K562 (cell line): ENCODE measurements at regions not wholly inside any gene's neighbourhood (a gene's known extent, or its start where the extent isn't known, plus 50 kb on each side); places are given as distances from the start of the nearest gene placed in this dataset.

Experiments used
- NFE2 ChIP-seq: IDR thresholded peaks from 2 replicates; pipeline ENCODE4 v1.6.1; 2014; ENCODE audit warnings: antibody characterized with exemption, low read depth
- ZFX ChIP-seq: sonication (generic); formaldehyde crosslinking; IDR thresholded peaks from 2 replicates; pipeline ENCODE4 v1.8.0; 2022; ENCODE audit warnings: mild to moderate bottlenecking, missing genetic modification reagents, moderate library complexity
- ZNF766 ChIP-seq: fragments of 200-800 bp; sonication (Bioruptor generic); conservative IDR thresholded peaks from 2 replicates; pipeline ENCODE4 v1.6.1; 2016; ENCODE audit warnings: missing genetic modification characterization, missing compliant biosample characterization
- TF ChIP-seq, protein P1 (sequence below): sonication (generic); formaldehyde crosslinking; IDR thresholded peaks from 2 replicates; pipeline ENCODE4 v1.8.0; 2022; ENCODE audit warnings: mild to moderate bottlenecking, missing genetic modification reagents
- TF ChIP-seq, protein P2 (sequence below): IDR thresholded peaks from 3 replicates; pipeline ENCODE4 v1.6.1; 2011; ENCODE audit warnings: borderline replicate concordance, mild to moderate bottlenecking, moderate library complexity; ENCODE audit not compliant: insufficient read length; ENCODE audit errors: extremely low read depth

- TF ChIP-seq, protein P1, sequence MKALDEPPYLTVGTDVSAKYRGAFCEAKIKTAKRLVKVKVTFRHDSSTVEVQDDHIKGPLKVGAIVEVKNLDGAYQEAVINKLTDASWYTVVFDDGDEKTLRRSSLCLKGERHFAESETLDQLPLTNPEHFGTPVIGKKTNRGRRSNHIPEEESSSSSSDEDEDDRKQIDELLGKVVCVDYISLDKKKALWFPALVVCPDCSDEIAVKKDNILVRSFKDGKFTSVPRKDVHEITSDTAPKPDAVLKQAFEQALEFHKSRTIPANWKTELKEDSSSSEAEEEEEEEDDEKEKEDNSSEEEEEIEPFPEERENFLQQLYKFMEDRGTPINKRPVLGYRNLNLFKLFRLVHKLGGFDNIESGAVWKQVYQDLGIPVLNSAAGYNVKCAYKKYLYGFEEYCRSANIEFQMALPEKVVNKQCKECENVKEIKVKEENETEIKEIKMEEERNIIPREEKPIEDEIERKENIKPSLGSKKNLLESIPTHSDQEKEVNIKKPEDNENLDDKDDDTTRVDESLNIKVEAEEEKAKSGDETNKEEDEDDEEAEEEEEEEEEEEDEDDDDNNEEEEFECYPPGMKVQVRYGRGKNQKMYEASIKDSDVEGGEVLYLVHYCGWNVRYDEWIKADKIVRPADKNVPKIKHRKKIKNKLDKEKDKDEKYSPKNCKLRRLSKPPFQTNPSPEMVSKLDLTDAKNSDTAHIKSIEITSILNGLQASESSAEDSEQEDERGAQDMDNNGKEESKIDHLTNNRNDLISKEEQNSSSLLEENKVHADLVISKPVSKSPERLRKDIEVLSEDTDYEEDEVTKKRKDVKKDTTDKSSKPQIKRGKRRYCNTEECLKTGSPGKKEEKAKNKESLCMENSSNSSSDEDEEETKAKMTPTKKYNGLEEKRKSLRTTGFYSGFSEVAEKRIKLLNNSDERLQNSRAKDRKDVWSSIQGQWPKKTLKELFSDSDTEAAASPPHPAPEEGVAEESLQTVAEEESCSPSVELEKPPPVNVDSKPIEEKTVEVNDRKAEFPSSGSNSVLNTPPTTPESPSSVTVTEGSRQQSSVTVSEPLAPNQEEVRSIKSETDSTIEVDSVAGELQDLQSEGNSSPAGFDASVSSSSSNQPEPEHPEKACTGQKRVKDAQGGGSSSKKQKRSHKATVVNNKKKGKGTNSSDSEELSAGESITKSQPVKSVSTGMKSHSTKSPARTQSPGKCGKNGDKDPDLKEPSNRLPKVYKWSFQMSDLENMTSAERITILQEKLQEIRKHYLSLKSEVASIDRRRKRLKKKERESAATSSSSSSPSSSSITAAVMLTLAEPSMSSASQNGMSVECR (CRISPR knock-in tag), result no peak
- TF ChIP-seq NFE2, result no peak
- TF ChIP-seq, protein P2, sequence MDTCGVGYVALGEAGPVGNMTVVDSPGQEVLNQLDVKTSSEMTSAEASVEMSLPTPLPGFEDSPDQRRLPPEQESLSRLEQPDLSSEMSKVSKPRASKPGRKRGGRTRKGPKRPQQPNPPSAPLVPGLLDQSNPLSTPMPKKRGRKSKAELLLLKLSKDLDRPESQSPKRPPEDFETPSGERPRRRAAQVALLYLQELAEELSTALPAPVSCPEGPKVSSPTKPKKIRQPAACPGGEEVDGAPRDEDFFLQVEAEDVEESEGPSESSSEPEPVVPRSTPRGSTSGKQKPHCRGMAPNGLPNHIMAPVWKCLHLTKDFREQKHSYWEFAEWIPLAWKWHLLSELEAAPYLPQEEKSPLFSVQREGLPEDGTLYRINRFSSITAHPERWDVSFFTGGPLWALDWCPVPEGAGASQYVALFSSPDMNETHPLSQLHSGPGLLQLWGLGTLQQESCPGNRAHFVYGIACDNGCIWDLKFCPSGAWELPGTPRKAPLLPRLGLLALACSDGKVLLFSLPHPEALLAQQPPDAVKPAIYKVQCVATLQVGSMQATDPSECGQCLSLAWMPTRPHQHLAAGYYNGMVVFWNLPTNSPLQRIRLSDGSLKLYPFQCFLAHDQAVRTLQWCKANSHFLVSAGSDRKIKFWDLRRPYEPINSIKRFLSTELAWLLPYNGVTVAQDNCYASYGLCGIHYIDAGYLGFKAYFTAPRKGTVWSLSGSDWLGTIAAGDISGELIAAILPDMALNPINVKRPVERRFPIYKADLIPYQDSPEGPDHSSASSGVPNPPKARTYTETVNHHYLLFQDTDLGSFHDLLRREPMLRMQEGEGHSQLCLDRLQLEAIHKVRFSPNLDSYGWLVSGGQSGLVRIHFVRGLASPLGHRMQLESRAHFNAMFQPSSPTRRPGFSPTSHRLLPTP, result no peak
- no peak for TF ChIP-seq ZNF766
- TF ChIP-seq ZFX (CRISPR knock-in tag), result no peak
These were observed 168.5 kb upstream of the BDNF start (continued) for GRCh38 chr11:27868709-27869108.
